ENCODE measurements at regions not wholly inside any gene's neighbourhood (a gene's known extent, or its start where the extent isn't known, plus 50 kb on each side); places are given as distances from the start of the nearest gene placed in this dataset.
"Not testable (repeated sequence)": the region's sequence is repeated elsewhere in the genome, so short reads cannot be mapped to it uniquely, and the experiment has no call there.

DNA sequence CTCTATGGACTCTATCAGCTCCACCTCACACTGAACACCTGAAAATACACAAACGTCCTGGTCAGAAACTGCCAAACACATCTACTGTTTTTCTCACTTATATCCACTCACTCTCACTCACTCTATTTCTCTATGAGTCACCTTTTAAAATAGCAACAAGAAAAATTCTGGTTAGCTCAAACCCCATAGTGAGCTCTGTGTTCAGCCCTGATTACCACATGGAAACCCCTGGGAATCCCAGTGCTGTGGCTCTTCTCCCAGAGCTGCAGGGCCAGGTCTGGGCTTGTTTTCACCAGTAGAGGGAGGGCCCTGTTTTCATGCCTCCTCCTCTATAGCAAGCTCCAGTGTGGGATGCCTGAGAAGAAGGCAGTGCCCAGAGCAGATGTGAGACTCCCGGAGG lies 1126.1 kb downstream of the TMEM121 start:
- no peak overlapping the region for H3K27ac ChIP-seq
- H3K4me3 ChIP-seq = no peak overlapping the region
- no peaks in the 10 kb centered on the region for H3K4me1 ChIP-seq (replicated peaks in 1 of 2)
- WGBS, 4 donors = 40 to 52% (median 50%) methylated on average over 2 of the region's 2 CpGs
- H3K36me3 ChIP-seq (replicated peaks in 1 of 2) = no peaks in the 10 kb centered on the region
- H3K27me3 ChIP-seq = peaks cover 9% of the 10 kb centered on the region
- H3K9me3 ChIP-seq (replicated peaks in 1 of 3) = no peaks in the 10 kb centered on the region
- intact Hi-C loops (cut with DNase I) = no loop called here
- TF ChIP-seq, protein P1, sequence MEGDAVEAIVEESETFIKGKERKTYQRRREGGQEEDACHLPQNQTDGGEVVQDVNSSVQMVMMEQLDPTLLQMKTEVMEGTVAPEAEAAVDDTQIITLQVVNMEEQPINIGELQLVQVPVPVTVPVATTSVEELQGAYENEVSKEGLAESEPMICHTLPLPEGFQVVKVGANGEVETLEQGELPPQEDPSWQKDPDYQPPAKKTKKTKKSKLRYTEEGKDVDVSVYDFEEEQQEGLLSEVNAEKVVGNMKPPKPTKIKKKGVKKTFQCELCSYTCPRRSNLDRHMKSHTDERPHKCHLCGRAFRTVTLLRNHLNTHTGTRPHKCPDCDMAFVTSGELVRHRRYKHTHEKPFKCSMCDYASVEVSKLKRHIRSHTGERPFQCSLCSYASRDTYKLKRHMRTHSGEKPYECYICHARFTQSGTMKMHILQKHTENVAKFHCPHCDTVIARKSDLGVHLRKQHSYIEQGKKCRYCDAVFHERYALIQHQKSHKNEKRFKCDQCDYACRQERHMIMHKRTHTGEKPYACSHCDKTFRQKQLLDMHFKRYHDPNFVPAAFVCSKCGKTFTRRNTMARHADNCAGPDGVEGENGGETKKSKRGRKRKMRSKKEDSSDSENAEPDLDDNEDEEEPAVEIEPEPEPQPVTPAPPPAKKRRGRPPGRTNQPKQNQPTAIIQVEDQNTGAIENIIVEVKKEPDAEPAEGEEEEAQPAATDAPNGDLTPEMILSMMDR (IDR thresholded peaks at IDR 0.05) = no peak
- no peak for TF ChIP-seq POLR2A (IDR thresholded peaks at IDR 0.05)
- no peak for DNase-seq

DNA sequence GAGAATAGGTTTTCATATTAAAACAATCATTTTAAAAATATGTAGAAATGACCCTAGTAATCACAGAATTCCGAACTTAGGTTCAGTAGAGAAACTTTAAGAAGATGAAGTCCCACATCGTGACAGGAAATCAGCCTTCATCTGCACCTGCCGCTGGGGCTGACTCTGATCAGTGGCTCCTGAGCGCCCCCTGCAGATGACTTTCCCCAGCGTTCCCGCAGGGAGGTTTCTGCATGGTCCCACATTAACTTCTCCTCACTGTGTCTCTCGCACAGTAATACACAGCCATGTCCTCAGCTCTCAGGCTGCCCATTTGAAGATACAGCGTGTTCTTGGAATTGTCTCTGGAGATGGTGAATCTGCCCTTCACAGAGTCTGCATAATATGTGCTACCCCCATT lies 1131.1 kb downstream of the TMEM121 start:
- no peak for DNase-seq
- intact Hi-C loops (cut with DNase I) = no loop called here
- Histone ChIP-seq H3K9me3 (replicated peaks in 1 of 3) (no peaks in the 10 kb centered on the region), H3K36me3 (replicated peaks in 1 of 2) (no peaks in the 10 kb centered on the region), H3K27ac (no peak overlapping the region), H3K27me3 (peaks cover 4% of the 10 kb centered on the region), H3K4me1 (replicated peaks in 1 of 2) (no peaks in the 10 kb centered on the region), H3K4me3 (no peak overlapping the region)
- 57 to 67% (median 61%) methylated on average over 8 of the region's 8 CpGs for WGBS, 4 donors
- TF ChIP-seq POLR2A (IDR thresholded peaks at IDR 0.05) = no peak
- TF ChIP-seq, protein P1 (IDR thresholded peaks at IDR 0.05) = no peak

GRCh38 chr14:106658066-106658860 lies 1131.9 kb downstream of the TMEM121 start:
- H3K27ac ChIP-seq; H3K27me3 ChIP-seq; H3K36me3 ChIP-seq (replicated peaks in 1 of 2); H3K9me3 ChIP-seq (replicated peaks in 1 of 3); intact Hi-C loops (cut with DNase I); H3K4me3 ChIP-seq; DNase-seq; H3K4me1 ChIP-seq (replicated peaks in 1 of 2): not testable (repeated sequence)
- 59 to 63% (median 60%) methylated on average over 7 of the region's 7 CpGs for WGBS, 4 donors

DNA sequence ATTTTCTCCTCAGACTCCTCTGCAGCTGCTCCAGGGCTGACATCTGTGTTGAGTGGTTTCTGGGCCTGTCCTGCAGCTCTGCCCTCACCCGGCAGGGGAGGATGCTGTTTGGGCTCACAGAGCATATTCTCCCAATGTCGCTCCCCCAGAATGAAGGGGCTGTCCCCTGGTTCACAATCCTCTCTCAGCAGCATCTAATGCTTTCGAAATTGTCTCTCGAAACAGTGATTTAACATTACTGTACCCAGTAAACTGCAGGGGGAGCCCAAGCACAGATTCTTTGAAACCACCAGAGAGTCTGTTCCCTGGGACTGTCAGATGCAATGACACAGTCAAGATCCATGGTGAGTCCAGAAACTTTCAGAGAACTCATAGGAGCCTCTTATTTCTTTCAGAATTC lies 1135.2 kb downstream of the TMEM121 start:
- H3K4me1 ChIP-seq (replicated peaks in 1 of 2); H3K27ac ChIP-seq; H3K4me3 ChIP-seq; intact Hi-C loops (cut with DNase I); H3K36me3 ChIP-seq (replicated peaks in 1 of 2); H3K27me3 ChIP-seq; H3K9me3 ChIP-seq (replicated peaks in 1 of 3): not testable (repeated sequence)
- DNase-seq = peak in 4 of 7 donors; percentile 11 to 35 (median 26)
- WGBS, 4 donors = 36 to 50% (median 49%) methylated on average over 4 of the region's 4 CpGs
- TF ChIP-seq, protein P1 (IDR thresholded peaks at IDR 0.05) = peak in 3 of 6 experiments; percentile 11 to 24 (median 20)
